22Rv1 (cell line): ENCODE measurements at regions not wholly inside any gene's neighbourhood (a gene's known extent, or its start where the extent isn't known, plus 50 kb on each side); places are given as distances from the start of the nearest gene placed in this dataset.

ENCODE experiments used
- H3K27ac ChIP-seq: fragments of 450-650 bp; 2 replicates; pipeline ENCODE4 v1.5.1; 2017
- CTCF ChIP-seq: fragments of 450-650 bp; IDR thresholded peaks from 2 replicates; pipeline ENCODE4 v1.5.1; 2017; ENCODE audit warnings: mild to moderate bottlenecking
- ZFX ChIP-seq: fragments of 450-650 bp; IDR thresholded peaks from 2 replicates; pipeline ENCODE4 v1.6.1; 2017; ENCODE audit warnings: antibody characterized with exemption, borderline replicate concordance

- H3K27ac ChIP-seq = no peak overlapping the region
- TF ChIP-seq CTCF = no peak
- no peak for TF ChIP-seq ZFX
Observed at GRCh38 chr12:115543269-115543668, 734.2 kb downstream of the MED13L start.

GRCh38 chr12:115542656-115543055 lies 734.8 kb downstream of the MED13L start:
- no peak overlapping the region for H3K27ac ChIP-seq
- TF ChIP-seq CTCF (no peak), ZFX (no peak)

- TF ChIP-seq ZFX (no peak), CTCF (no peak)
- H3K27ac ChIP-seq = no peak overlapping the region
Observed at GRCh38 chr12:115541891-115542421, 735.5 kb downstream of the MED13L start.

GRCh38 chr12:115528466-115528865 lies 749.0 kb downstream of the MED13L start:
- H3K27ac ChIP-seq = no peak overlapping the region
- TF ChIP-seq ZFX (no peak), CTCF (no peak)

- TF ChIP-seq ZFX = no peak
- no peak for TF ChIP-seq CTCF
- no peak overlapping the region for H3K27ac ChIP-seq
Observed at GRCh38 chr12:115521771-115522409, 755.6 kb downstream of the MED13L start.

GRCh38 chr12:115519887-115520286 lies 757.6 kb downstream of the MED13L start:
- no peak overlapping the region for H3K27ac ChIP-seq
- TF ChIP-seq ZFX (no peak), CTCF (no peak)

GRCh38 chr12:115519359-115519758 lies 758.1 kb downstream of the MED13L start:
- TF ChIP-seq ZFX (no peak), CTCF (no peak)
- no peak overlapping the region for H3K27ac ChIP-seq
